Erythroblast (primary cell): ENCODE measurements at regions not wholly inside any gene's neighbourhood (a gene's known extent, or its start where the extent isn't known, plus 50 kb on each side); places are given as distances from the start of the nearest gene placed in this dataset.

Source experiments
- GATA1 ChIP-seq: IDR thresholded peaks from 2 replicates; pipeline ENCODE4 v1.6.1; 2011; ENCODE audit warnings: low read depth, mild to moderate bottlenecking, control low read depth, low read length, moderate library complexity
- POLR2A ChIP-seq: IDR thresholded peaks from 2 replicates; pipeline ENCODE4 v1.6.1; 2011; ENCODE audit warnings: mild to moderate bottlenecking, low read length

DNA sequence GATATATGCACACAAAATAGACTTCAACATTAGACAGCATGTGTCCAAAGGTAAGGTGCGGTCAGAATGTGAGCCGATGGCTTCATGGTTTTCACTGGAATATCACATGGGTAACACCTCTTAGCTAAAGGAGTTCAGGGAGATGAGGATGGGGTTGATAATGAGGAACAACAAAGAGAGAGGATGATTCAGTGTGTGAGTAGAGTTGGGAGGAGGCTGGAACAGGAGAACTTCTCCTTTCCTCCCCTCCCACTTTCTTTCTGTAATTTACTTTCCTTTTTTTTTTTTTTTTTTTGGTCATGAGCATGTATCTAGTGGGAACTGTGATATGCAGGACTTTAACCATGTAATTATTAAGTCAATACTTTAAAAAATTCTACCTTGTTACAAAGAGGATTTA lies 99.4 kb downstream of the FASLG start:
- TF ChIP-seq POLR2A, result no peak
- TF ChIP-seq GATA1, result no peak
